ENCODE measurements at regions not wholly inside any gene's neighbourhood (a gene's known extent, or its start where the extent isn't known, plus 50 kb on each side); places are given as distances from the start of the nearest gene placed in this dataset.

GRCh38 chr14:100404419-100404818, 81.3 kb downstream of the SLC25A47 start:
- TF ChIP-seq CTCF (IDR thresholded peaks at IDR 0.05): no peak
- H3K36me3 Mint-ChIP-seq (ENCODE audit: low read depth): no peaks in the 10 kb centered on the region
- no peak overlapping the region for H3K4me3 Mint-ChIP-seq
- H3K9me3 Mint-ChIP-seq: no peaks in the 10 kb centered on the region
- DNase-seq: no peak
- no peak overlapping the region for H3K27ac Mint-ChIP-seq
- no peaks in the 10 kb centered on the region for H3K27me3 Mint-ChIP-seq (ENCODE audit: low read depth, poor library complexity)
- peaks cover 70% of the 10 kb centered on the region for H3K4me1 Mint-ChIP-seq

- no peak for DNase-seq
- no peaks in the 10 kb centered on the region for H3K9me3 Mint-ChIP-seq
- no peak overlapping the region for H3K27ac Mint-ChIP-seq
- peaks cover 3% of the 10 kb centered on the region for H3K27me3 Mint-ChIP-seq (ENCODE audit: low read depth, poor library complexity)
- no peaks in the 10 kb centered on the region for H3K36me3 Mint-ChIP-seq (ENCODE audit: low read depth)
- no peak for TF ChIP-seq CTCF (IDR thresholded peaks at IDR 0.05)
- H3K4me3 Mint-ChIP-seq: no peak overlapping the region
- H3K4me1 Mint-ChIP-seq: peaks cover 74% of the 10 kb centered on the region
These were observed 82.8 kb downstream of the SLC25A47 start for GRCh38 chr14:100405760-100406455.

GRCh38 chr14:100406505-100407131, 83.5 kb downstream of the SLC25A47 start:
- no peak for DNase-seq
- no peaks in the 10 kb centered on the region for H3K36me3 Mint-ChIP-seq (ENCODE audit: low read depth)
- H3K27me3 Mint-ChIP-seq (ENCODE audit: low read depth, poor library complexity): peaks cover 3% of the 10 kb centered on the region
- TF ChIP-seq CTCF (IDR thresholded peaks at IDR 0.05): no peak
- H3K4me1 Mint-ChIP-seq: peaks cover 67% of the 10 kb centered on the region
- no peak overlapping the region for H3K4me3 Mint-ChIP-seq
- H3K27ac Mint-ChIP-seq: no peak overlapping the region
- H3K9me3 Mint-ChIP-seq: no peaks in the 10 kb centered on the region

- H3K36me3 Mint-ChIP-seq (ENCODE audit: low read depth): peaks cover 3% of the 10 kb centered on the region
These were observed 84.4 kb downstream of the SLC25A47 start for GRCh38 chr14:100407376-100408102.

GRCh38 chr14:100408350-100409002, 85.3 kb downstream of the SLC25A47 start:
- no peak for TF ChIP-seq CTCF (IDR thresholded peaks at IDR 0.05)

More at GRCh38 chr14:100407376-100408102, 84.4 kb downstream of the SLC25A47 start:
- peaks cover 3% of the 10 kb centered on the region for H3K27me3 Mint-ChIP-seq (ENCODE audit: low read depth, poor library complexity)
- no peak for TF ChIP-seq CTCF (IDR thresholded peaks at IDR 0.05)
- H3K4me1 Mint-ChIP-seq: peaks cover 58% of the 10 kb centered on the region
- DNase-seq: no peak
- H3K9me3 Mint-ChIP-seq: no peaks in the 10 kb centered on the region
- H3K27ac Mint-ChIP-seq: no peak overlapping the region
- no peak overlapping the region for H3K4me3 Mint-ChIP-seq

More at GRCh38 chr14:100408350-100409002, 85.3 kb downstream of the SLC25A47 start:
- no peak overlapping the region for H3K27ac Mint-ChIP-seq
- DNase-seq: no peak
- peaks cover 55% of the 10 kb centered on the region for H3K4me1 Mint-ChIP-seq
- no peaks in the 10 kb centered on the region for H3K9me3 Mint-ChIP-seq
- peaks cover 4% of the 10 kb centered on the region for H3K36me3 Mint-ChIP-seq (ENCODE audit: low read depth)
- peaks cover 3% of the 10 kb centered on the region for H3K27me3 Mint-ChIP-seq (ENCODE audit: low read depth, poor library complexity)
- no peak overlapping the region for H3K4me3 Mint-ChIP-seq
